CD4-positive, alpha-beta T cell treated with Interleukin-10 for 1 hour (primary cell): ENCODE measurements at regions not wholly inside any gene's neighbourhood (a gene's known extent, or its start where the extent isn't known, plus 50 kb on each side); places are given as distances from the start of the nearest gene placed in this dataset.

ENCODE experiments used
- DNase-seq: peaks from one replicate; pipeline ENCODE4 v3.0.0-alpha.2; 2020

- DNase-seq: no peak
These were observed 807.4 kb upstream of the POU3F3 start for GRCh38 chr2:104046466-104046865.

GRCh38 chr2:104047516-104047915, 806.4 kb upstream of the POU3F3 start:
- no peak for DNase-seq

GRCh38 chr2:104049438-104049837, 804.5 kb upstream of the POU3F3 start:
- DNase-seq: no peak

- no peak for DNase-seq
These were observed 803.9 kb upstream of the POU3F3 start for GRCh38 chr2:104049981-104050380.

- DNase-seq: no peak
These were observed 803.2 kb upstream of the POU3F3 start for GRCh38 chr2:104050656-104051242.

GRCh38 chr2:104051766-104052165, 802.1 kb upstream of the POU3F3 start:
- DNase-seq: no peak

- DNase-seq: no peak
These were observed 801.6 kb upstream of the POU3F3 start for GRCh38 chr2:104052356-104052755.

DNA sequence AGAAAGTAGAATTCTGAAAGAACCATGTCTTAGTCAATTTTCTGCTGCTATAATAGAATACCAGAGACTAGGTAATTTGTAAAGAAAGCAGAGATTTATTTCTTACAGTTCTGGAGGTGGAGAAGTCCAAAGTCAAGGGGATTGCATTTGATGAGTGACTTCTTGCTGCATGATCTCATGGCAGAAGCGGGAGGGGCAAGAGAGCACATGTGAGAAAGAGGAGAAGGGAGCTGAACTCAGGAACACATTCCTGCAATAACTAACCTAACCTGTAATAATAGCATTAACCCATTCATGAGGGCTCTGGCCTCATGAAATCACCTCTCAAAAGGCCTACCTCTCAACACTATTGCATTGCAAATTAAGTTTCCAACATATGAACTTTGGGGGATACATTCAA, 797.5 kb upstream of the POU3F3 start:
- DNase-seq: no peak

DNA sequence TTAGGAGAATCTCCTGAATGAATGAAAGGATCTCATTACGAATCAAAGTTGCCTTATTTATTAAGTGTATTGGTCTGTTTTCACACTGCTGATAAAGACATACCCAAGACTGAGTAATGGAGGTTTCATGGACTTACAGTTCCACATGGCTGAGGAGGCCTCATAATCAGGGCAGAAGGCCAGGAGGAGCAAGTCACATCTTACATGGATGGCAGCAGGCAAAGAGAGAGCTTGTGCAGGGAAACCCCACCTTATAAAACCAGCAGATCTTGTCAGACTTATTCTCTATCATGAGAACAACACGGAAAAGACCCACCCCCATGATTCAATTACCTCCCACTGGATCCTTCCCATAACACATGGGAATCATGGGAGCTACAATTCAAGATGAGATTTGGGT, 785.2 kb upstream of the POU3F3 start:
- no peak for DNase-seq

DNA sequence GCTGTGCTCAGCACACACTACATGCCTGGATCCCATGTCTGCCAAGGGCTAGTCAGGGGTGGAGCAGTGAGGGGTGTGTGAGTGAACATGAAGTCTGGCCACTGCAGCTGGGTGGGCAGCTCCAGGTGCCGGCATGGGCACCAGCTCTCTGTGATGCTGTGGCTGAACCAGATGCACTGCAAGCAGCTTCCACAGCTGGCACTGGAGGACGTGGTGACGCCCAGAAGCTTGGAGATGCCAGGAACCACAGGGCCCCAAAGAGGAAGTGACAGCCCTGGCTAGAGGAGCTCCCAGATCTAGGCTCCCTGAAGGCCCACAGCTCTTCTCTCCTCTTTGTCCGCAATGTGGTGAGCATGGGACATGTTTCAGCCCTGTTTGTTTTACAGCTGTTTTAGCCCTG, 776.3 kb upstream of the POU3F3 start:
- DNase-seq: no peak

GRCh38 chr2:104078431-104079157, 775.3 kb upstream of the POU3F3 start:
- no peak for DNase-seq

DNA sequence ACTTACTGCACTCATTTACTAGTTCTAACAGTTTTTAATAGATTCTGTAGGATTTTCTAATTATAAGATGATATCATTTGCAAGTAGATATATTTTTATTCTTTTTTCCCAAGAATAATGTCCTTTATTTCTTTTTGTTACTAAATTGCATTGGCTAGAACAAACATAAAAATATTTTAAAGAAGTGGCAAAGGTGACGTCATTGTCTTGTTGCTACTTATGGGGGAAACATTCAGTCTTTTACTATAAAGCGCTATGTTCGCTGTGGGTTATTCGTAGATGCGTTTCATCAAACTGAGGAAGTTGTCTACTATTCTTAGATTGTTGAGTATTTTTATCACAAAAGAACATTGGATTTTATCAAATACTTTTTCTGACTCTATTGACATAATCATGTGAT, 765.2 kb upstream of the POU3F3 start:
- DNase-seq: no peak

- no peak for DNase-seq
These were observed 763.5 kb upstream of the POU3F3 start for GRCh38 chr2:104090407-104090806.

DNA sequence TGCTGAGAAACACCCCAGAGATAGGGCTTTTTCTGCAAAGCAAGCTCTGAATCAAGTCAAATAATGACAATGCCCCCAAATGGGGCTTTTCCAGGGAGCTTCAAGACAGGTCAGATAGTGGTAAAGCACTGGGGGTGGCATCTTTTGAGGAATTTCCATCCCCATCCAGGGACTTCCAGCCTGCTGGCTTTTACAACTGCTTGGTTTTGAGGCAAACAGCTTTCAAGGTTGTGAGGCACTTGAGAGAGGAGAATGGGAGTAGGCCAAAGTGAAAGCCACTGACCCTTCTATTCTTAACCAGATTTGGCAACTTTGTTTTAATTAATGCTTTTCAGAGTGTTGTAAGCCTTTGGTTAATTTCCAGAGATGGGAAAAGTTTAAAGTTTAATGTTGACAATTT, 762.0 kb upstream of the POU3F3 start:
- no peak for DNase-seq

- DNase-seq: no peak
These were observed 761.0 kb upstream of the POU3F3 start for GRCh38 chr2:104092886-104093285.

DNA sequence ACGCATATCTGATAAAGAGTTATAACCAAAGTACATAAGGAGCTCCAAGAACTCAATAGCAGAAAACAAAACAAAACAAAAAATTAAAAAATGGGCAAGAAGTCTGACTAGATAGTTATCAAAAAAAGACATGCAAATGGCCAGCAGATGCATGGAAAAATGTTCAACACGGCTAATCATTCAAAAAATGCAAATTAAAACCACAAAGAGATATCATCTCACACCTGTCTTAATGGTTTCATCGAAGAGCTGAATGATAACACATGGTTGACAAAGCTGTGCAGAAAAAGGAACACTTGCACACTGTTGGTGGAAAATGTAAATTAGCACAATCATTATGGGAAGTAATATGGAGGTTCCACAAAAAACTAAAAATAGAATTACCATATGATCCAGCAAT, 751.3 kb upstream of the POU3F3 start:
- no peak for DNase-seq

DNA sequence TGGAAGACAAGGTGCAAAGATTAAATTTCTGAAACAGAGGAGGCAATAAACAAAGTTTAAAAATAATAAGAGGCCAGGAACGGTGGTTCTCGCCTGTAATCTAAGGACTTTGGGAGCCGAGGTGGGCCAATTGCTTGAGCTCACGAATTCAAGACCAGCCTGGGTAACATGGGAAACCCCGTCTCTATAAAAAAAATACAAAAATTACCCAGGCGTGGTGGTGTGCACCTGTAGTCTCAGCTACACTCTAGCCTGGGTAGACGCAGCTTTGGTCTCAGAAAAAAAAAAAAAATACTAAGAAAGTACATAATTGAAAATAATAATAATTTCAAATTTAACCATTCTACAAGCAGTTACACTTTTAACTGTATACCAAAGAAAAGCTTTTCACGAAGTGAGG, 744.6 kb upstream of the POU3F3 start:
- DNase-seq: no peak

DNA sequence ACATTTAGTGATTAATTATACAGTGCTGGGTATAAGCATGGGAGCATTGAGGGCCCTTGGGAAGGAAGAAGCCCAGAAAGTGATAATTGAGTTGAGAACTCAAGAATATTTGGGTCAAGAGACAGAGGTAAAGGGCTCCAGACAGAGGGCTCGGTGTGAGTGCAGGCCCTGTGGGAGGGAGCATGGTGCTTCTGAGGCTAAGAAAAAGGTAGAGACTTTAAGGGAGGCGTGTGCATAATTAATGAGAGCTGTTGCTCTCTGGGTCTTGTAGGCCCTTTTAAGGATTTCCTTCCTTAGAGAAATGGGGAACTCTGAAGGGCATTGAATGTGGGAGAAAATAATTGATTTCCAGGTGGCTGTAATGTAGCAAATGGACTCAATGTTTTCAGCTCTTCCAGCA, 735.0 kb upstream of the POU3F3 start:
- DNase-seq: no peak

- DNase-seq: no peak
These were observed 733.7 kb upstream of the POU3F3 start for GRCh38 chr2:104120171-104120570.

GRCh38 chr2:104125096-104125495, 728.8 kb upstream of the POU3F3 start:
- no peak for DNase-seq

GRCh38 chr2:104127049-104127770, 726.7 kb upstream of the POU3F3 start:
- DNase-seq: no peak

DNA sequence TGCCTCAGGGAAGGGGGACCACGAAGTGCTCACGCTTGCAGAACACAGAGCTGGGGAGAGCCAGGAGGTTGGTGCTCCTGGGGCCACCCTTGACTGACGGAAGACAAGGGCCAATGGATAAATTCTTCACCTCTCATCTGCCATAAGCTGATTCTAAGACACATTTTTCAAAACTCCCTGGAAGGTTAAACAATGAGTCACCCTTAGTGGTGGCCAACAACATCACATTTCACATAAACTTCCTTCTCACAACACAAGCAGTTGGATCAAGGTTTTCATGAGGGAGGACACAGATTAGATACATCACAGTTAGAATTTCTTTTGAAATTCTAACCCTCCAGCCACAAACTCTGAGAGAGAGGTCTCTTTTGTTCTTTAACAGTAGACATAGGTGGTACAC, 713.6 kb upstream of the POU3F3 start:
- no peak for DNase-seq

GRCh38 chr2:104158191-104158590, 695.7 kb upstream of the POU3F3 start:
- no peak for DNase-seq

- DNase-seq: no peak
These were observed 690.2 kb upstream of the POU3F3 start for GRCh38 chr2:104163611-104164130.
